ENCODE measurements at regions not wholly inside any gene's neighbourhood (a gene's known extent, or its start where the extent isn't known, plus 50 kb on each side); places are given as distances from the start of the nearest gene placed in this dataset.

- H3F3A ChIP-seq (ENCODE audit: insufficient read depth): no peaks in the 10 kb centered on the region
- no peak overlapping the region for H3K4me2 ChIP-seq (ENCODE audit: low read depth, low read length, poor library complexity, severe bottlenecking)
- H3K27me3 ChIP-seq (ENCODE audit: low read length): no peaks in the 10 kb centered on the region
- H3K9me2 ChIP-seq (replicated peaks; ENCODE audit: insufficient read depth, low read length): no peaks in the 10 kb centered on the region
- no peak for TF ChIP-seq CTCF (IDR thresholded peaks at IDR 0.05; ENCODE audit: insufficient read depth, low read length, poor library complexity, severe bottlenecking)
- no peak for TF ChIP-seq EZH2phosphoT487 (conservative IDR thresholded peaks at IDR 0.05; ENCODE audit: low read length)
- H3K27ac ChIP-seq (ENCODE audit: low read depth, low read length): no peak overlapping the region
- no peak overlapping the region for H3K4me3 ChIP-seq (ENCODE audit: insufficient read depth, low read length, poor library complexity, severe bottlenecking)
- no peak overlapping the region for H3K9ac ChIP-seq (ENCODE audit: low read length)
- H4K20me1 ChIP-seq (ENCODE audit: low read depth, low read length): no peaks in the 10 kb centered on the region
- no peaks in the 10 kb centered on the region for H3K36me3 ChIP-seq (ENCODE audit: low read length)
- no peaks in the 10 kb centered on the region for H3K9me3 ChIP-seq (ENCODE audit: insufficient read depth, low read length)
- no peak overlapping the region for H2AFZ ChIP-seq (ENCODE audit: low read depth, low read length, severe bottlenecking)
- no peaks in the 10 kb centered on the region for H3K79me2 ChIP-seq (ENCODE audit: insufficient read depth, low read length)
Measured at GRCh38 chrX:25175743-25176142, 160.0 kb upstream of the ARX start.

GRCh38 chrX:25175171-25175570 is 159.4 kb upstream of the ARX start:
- no peak overlapping the region for H3K9ac ChIP-seq (ENCODE audit: low read length)
- no peaks in the 10 kb centered on the region for H3K79me2 ChIP-seq (ENCODE audit: insufficient read depth, low read length)
- no peaks in the 10 kb centered on the region for H3K9me3 ChIP-seq (ENCODE audit: insufficient read depth, low read length)
- H4K20me1 ChIP-seq (ENCODE audit: low read depth, low read length): no peaks in the 10 kb centered on the region
- H3F3A ChIP-seq (ENCODE audit: insufficient read depth): no peaks in the 10 kb centered on the region
- H3K4me3 ChIP-seq (ENCODE audit: insufficient read depth, low read length, poor library complexity, severe bottlenecking): no peak overlapping the region
- H3K27ac ChIP-seq (ENCODE audit: low read depth, low read length): no peak overlapping the region
- H2AFZ ChIP-seq (ENCODE audit: low read depth, low read length, severe bottlenecking): no peak overlapping the region
- H3K9me2 ChIP-seq (replicated peaks; ENCODE audit: insufficient read depth, low read length): no peaks in the 10 kb centered on the region
- H3K27me3 ChIP-seq (ENCODE audit: low read length): no peaks in the 10 kb centered on the region
- H3K4me2 ChIP-seq (ENCODE audit: low read depth, low read length, poor library complexity, severe bottlenecking): no peak overlapping the region
- no peaks in the 10 kb centered on the region for H3K36me3 ChIP-seq (ENCODE audit: low read length)
- TF ChIP-seq CTCF (IDR thresholded peaks at IDR 0.05; ENCODE audit: insufficient read depth, low read length, poor library complexity, severe bottlenecking): no peak
- TF ChIP-seq EZH2phosphoT487 (conservative IDR thresholded peaks at IDR 0.05; ENCODE audit: low read length): no peak

- Histone ChIP-seq H3K27me3 (ENCODE audit: low read length) (no peaks in the 10 kb centered on the region), H3K9me2 (replicated peaks; ENCODE audit: insufficient read depth, low read length) (no peaks in the 10 kb centered on the region), H2AFZ (ENCODE audit: low read depth, low read length, severe bottlenecking) (no peak overlapping the region), H4K20me1 (ENCODE audit: low read depth, low read length) (no peaks in the 10 kb centered on the region), H3K4me3 (ENCODE audit: insufficient read depth, low read length, poor library complexity, severe bottlenecking) (no peak overlapping the region), H3F3A (ENCODE audit: insufficient read depth) (no peaks in the 10 kb centered on the region), H3K27ac (ENCODE audit: low read depth, low read length) (no peak overlapping the region), H3K79me2 (ENCODE audit: insufficient read depth, low read length) (no peaks in the 10 kb centered on the region), H3K36me3 (ENCODE audit: low read length) (no peaks in the 10 kb centered on the region), H3K9ac (ENCODE audit: low read length) (no peak overlapping the region), H3K9me3 (ENCODE audit: insufficient read depth, low read length) (no peaks in the 10 kb centered on the region), H3K4me2 (ENCODE audit: low read depth, low read length, poor library complexity, severe bottlenecking) (no peak overlapping the region)
- TF ChIP-seq EZH2phosphoT487 (conservative IDR thresholded peaks at IDR 0.05; ENCODE audit: low read length) (no peak), CTCF (IDR thresholded peaks at IDR 0.05; ENCODE audit: insufficient read depth, low read length, poor library complexity, severe bottlenecking) (no peak)
Measured at GRCh38 chrX:25166546-25166945, 150.8 kb upstream of the ARX start.

GRCh38 chrX:25166145-25166544 is 150.4 kb upstream of the ARX start:
- no peaks in the 10 kb centered on the region for H3K9me2 ChIP-seq (replicated peaks; ENCODE audit: insufficient read depth, low read length)
- H3K9ac ChIP-seq (ENCODE audit: low read length): no peak overlapping the region
- no peak overlapping the region for H2AFZ ChIP-seq (ENCODE audit: low read depth, low read length, severe bottlenecking)
- no peaks in the 10 kb centered on the region for H3K79me2 ChIP-seq (ENCODE audit: insufficient read depth, low read length)
- H3F3A ChIP-seq (ENCODE audit: insufficient read depth): no peaks in the 10 kb centered on the region
- TF ChIP-seq EZH2phosphoT487 (conservative IDR thresholded peaks at IDR 0.05; ENCODE audit: low read length) (no peak), CTCF (IDR thresholded peaks at IDR 0.05; ENCODE audit: insufficient read depth, low read length, poor library complexity, severe bottlenecking) (no peak)
- H3K9me3 ChIP-seq (ENCODE audit: insufficient read depth, low read length): no peaks in the 10 kb centered on the region
- H4K20me1 ChIP-seq (ENCODE audit: low read depth, low read length): no peaks in the 10 kb centered on the region
- H3K27me3 ChIP-seq (ENCODE audit: low read length): no peaks in the 10 kb centered on the region
- H3K4me2 ChIP-seq (ENCODE audit: low read depth, low read length, poor library complexity, severe bottlenecking): no peak overlapping the region
- no peak overlapping the region for H3K27ac ChIP-seq (ENCODE audit: low read depth, low read length)
- H3K36me3 ChIP-seq (ENCODE audit: low read length): no peaks in the 10 kb centered on the region
- no peak overlapping the region for H3K4me3 ChIP-seq (ENCODE audit: insufficient read depth, low read length, poor library complexity, severe bottlenecking)
